Body of pancreas (tissue), 4 donors: ENCODE measurements at regions not wholly inside any gene's neighbourhood (a gene's known extent, or its start where the extent isn't known, plus 50 kb on each side); places are given as distances from the start of the nearest gene placed in this dataset.

Experiments
- ATAC-seq: fragments of 150-250 bp; one replicate; pipeline ENCODE4 v1.9.1; 2016
- DNase-seq, 4 donors: peaks; one replicate each; pipeline ENCODE4 v3.0.0-alpha.2; 2019
- H3K27ac ChIP-seq, 4 donors: fragments of 200-600 bp; sonication (generic); 1 replicate in 3 of 4; 2 replicates in 1 of 4; pipeline versions ENCODE4 v1.5.1 to v1.6.1; 2016 to 2019; ENCODE audit warnings: mild to moderate bottlenecking in 1 of 4, mixed read lengths in 1 of 4, moderate library complexity in 1 of 4
- H3K27me3 ChIP-seq, 2 donors: fragments of 200-600 bp; sonication (generic); one replicate each; pipeline ENCODE4 v1.6.0; 2016; ENCODE audit warnings: mild to moderate bottlenecking in 1 of 2
- H3K36me3 ChIP-seq, 2 donors: fragments of 200-600 bp; sonication (generic); replicated peaks in 1 of 2; 2 replicates each; pipeline ENCODE4 v1.5.1; 2016; ENCODE audit warnings: low read depth in 2 of 2; ENCODE audit not compliant: insufficient read depth in 1 of 2
- H3K4me1 ChIP-seq: fragments of 200-600 bp; sonication (generic); one replicate; pipeline ENCODE4 v1.6.0; 2016
- H3K4me3 ChIP-seq, 2 donors: fragments of 200-600 bp; sonication (generic); 1 replicate in 1 of 2; 2 replicates in 1 of 2; pipeline ENCODE4 v1.5.1; 2016 to 2019
- H3K9me3 ChIP-seq, 3 donors: fragments of 200-600 bp; sonication (generic); 1 replicate in 2 of 3; 2 replicates in 1 of 3; pipeline ENCODE4 v1.5.1; 2016
- CTCF ChIP-seq, 7 experiments: fragments of 450-650 bp in 4 of 7; fragments of 200-600 bp in 3 of 7; sonication (generic) in 3 of 7; IDR thresholded peaks; one replicate each; pipeline ENCODE4 v1.5.1; 2016 to 2019; ENCODE audit warnings: antibody characterized with exemption in 7 of 7
- POLR2A ChIP-seq, 3 donors: fragments of 450-650 bp; IDR thresholded peaks; one replicate each; pipeline ENCODE4 v1.6.1; 2016; ENCODE audit warnings: antibody characterized with exemption in 3 of 3, mild to moderate bottlenecking in 2 of 3
- WGBS, 2 donors: methylation state at CpG; one replicate each; pipeline ENCODE4 v1.1.5; 2017; 5-methylcytosine and 5-hydroxymethylcytosine counted together
- intact Hi-C: fragments of 100-400 bp; cut with DNase I; formaldehyde crosslinking; loops from one replicate; pipeline ENCODE4 v1.15.1; 2023

- DNase-seq = no peak
- TF ChIP-seq POLR2A (IDR thresholded peaks at IDR 0.05) = no peak
These were observed 96.2 kb upstream of the MKI67 start for GRCh38 chr10:128222332-128222849.

GRCh38 chr10:128230401-128230800 lies 104.2 kb upstream of the MKI67 start:
- DNase-seq (no peak), ATAC-seq (no peak)
- Histone ChIP-seq H3K27ac (no peak overlapping the region), H3K4me3 (no peak overlapping the region), H3K9me3 (peaks cover 0 to 16% (median 0%) of the 10 kb centered on the region in 3 donors), H3K4me1 (no peaks in the 10 kb centered on the region), H3K36me3 (no peaks in the 10 kb centered on the region), H3K27me3 (no peaks in the 10 kb centered on the region)
- intact Hi-C loops = no loop called here
- no peak for TF ChIP-seq CTCF (IDR thresholded peaks at IDR 0.05)
- TF ChIP-seq POLR2A (IDR thresholded peaks at IDR 0.05) = no peak

More at GRCh38 chr10:128222332-128222849, 96.2 kb upstream of the MKI67 start:
- Histone ChIP-seq H3K4me3 (no peak overlapping the region), H3K36me3 (no peaks in the 10 kb centered on the region), H3K4me1 (no peaks in the 10 kb centered on the region), H3K27me3 (no peaks in the 10 kb centered on the region), H3K9me3 (no peaks in the 10 kb centered on the region), H3K27ac (no peak overlapping the region)
- 68 to 73% methylated on average over 11 of the region's 11 CpGs for WGBS, 2 donors
- ATAC-seq = no peak
- intact Hi-C loops = no loop called here

- 60% methylated on average over 2 of the region's 2 CpGs for WGBS, 2 donors
- DNase-seq = no peak
- no peak for ATAC-seq
- Histone ChIP-seq H3K27ac (no peak overlapping the region), H3K4me1 (no peaks in the 10 kb centered on the region), H3K4me3 (no peak overlapping the region), H3K9me3 (peaks cover 0 to 16% (median 0%) of the 10 kb centered on the region in 3 donors), H3K27me3 (no peaks in the 10 kb centered on the region), H3K36me3 (no peaks in the 10 kb centered on the region)
- intact Hi-C loops = no loop called here
- TF ChIP-seq CTCF (IDR thresholded peaks at IDR 0.05) = no peak
- TF ChIP-seq POLR2A (IDR thresholded peaks at IDR 0.05) = no peak
These were observed 107.2 kb upstream of the MKI67 start for GRCh38 chr10:128233422-128233821.

GRCh38 chr10:128237710-128238109 lies 111.5 kb upstream of the MKI67 start:
- TF ChIP-seq POLR2A (IDR thresholded peaks at IDR 0.05) (no peak), CTCF (IDR thresholded peaks at IDR 0.05) (no peak)
- no peaks in the 10 kb centered on the region for H3K4me1 ChIP-seq
- no peak overlapping the region for H3K4me3 ChIP-seq
- H3K36me3 ChIP-seq = no peaks in the 10 kb centered on the region
- 54 to 67% methylated on average over 4 to 5 of the region's 5 CpGs for WGBS, 2 donors
- peaks cover 0 to 16% (median 0%) of the 10 kb centered on the region in 3 donors for H3K9me3 ChIP-seq
- ATAC-seq (no peak), DNase-seq (no peak)
- intact Hi-C loops = no loop called here
- no peak overlapping the region for H3K27ac ChIP-seq
- H3K27me3 ChIP-seq = no peaks in the 10 kb centered on the region

GRCh38 chr10:128241023-128241422 lies 114.8 kb upstream of the MKI67 start:
- DNase-seq (no peak), ATAC-seq (no peak)
- intact Hi-C loops = no loop called here
- TF ChIP-seq CTCF (IDR thresholded peaks at IDR 0.05) = no peak
- no peak for TF ChIP-seq POLR2A (IDR thresholded peaks at IDR 0.05)
- Histone ChIP-seq H3K9me3 (no peaks in the 10 kb centered on the region), H3K4me1 (no peaks in the 10 kb centered on the region), H3K4me3 (no peak overlapping the region), H3K27ac (no peak overlapping the region), H3K36me3 (no peaks in the 10 kb centered on the region), H3K27me3 (no peaks in the 10 kb centered on the region)
- WGBS, 2 donors = 73 to 78% methylated on average over 7 of the region's 7 CpGs
